ENCODE measurements at regions not wholly inside any gene's neighbourhood (a gene's known extent, or its start where the extent isn't known, plus 50 kb on each side); places are given as distances from the start of the nearest gene placed in this dataset.
"Not testable (repeated sequence)": the region's sequence is repeated elsewhere in the genome, so short reads cannot be mapped to it uniquely, and the experiment has no call there.

- ChIA-PET POLR2A (no interaction called here), CTCF (no interaction called here)
- Histone ChIP-seq H3K27ac (ENCODE audit: insufficient read depth in 1 of 2, low read depth in 1 of 2, low read length in 2 of 2, poor library complexity in 1 of 2, severe bottlenecking in 2 of 2) (no peak overlapping the region), H3K36me3 (ENCODE audit: control insufficient read depth in 4 of 4, insufficient read depth in 4 of 4, low read length in 3 of 4) (no peaks in the 10 kb centered on the region), H3K27me3 (replicated peaks in 2 of 5; ENCODE audit: control insufficient read depth in 4 of 5, insufficient read depth in 5 of 5, low read length in 4 of 5) (peaks cover 0 to 7% (median 0%) of the 10 kb centered on the region in 5 experiments), H3K9me3 (ENCODE audit: control extremely low read depth in 1 of 5, control insufficient read depth in 4 of 5, insufficient read depth in 2 of 5, low read depth in 1 of 5, low read length in 4 of 5) (peaks cover 1 to 14% (median 12%) of the 10 kb centered on the region in 5 experiments), H3K4me3 (ENCODE audit: control insufficient read depth in 1 of 7, extremely low read depth in 1 of 7, insufficient read depth in 4 of 7, low read depth in 2 of 7, low read length in 6 of 7) (no peak overlapping the region), H3K4me1 (ENCODE audit: control extremely low read depth in 1 of 4, control insufficient read depth in 4 of 4, insufficient read depth in 4 of 4, low read length in 3 of 4) (no peaks in the 10 kb centered on the region)
- 99% methylated on average over 6 of the region's 8 CpGs for WGBS (ENCODE audit: insufficient coverage)
- no peak for DNase-seq
These were observed 75.6 kb upstream of the SPRY4 start for GRCh38 chr5:142400415-142400814.

GRCh38 chr5:142399891-142400290 lies 75.1 kb upstream of the SPRY4 start:
- ChIA-PET POLR2A (no interaction called here), CTCF (interaction anchor here (0.6 kb wide), 1 partner anchor 56 kb away, joined by 3 read pairs; no protein-coding TSS in a partner anchor)
- DNase-seq, result no peak
- Histone ChIP-seq H3K4me3 (ENCODE audit: control insufficient read depth in 1 of 7, extremely low read depth in 1 of 7, insufficient read depth in 4 of 7, low read depth in 2 of 7, low read length in 6 of 7) (no peak overlapping the region), H3K4me1 (ENCODE audit: control extremely low read depth in 1 of 4, control insufficient read depth in 4 of 4, insufficient read depth in 4 of 4, low read length in 3 of 4) (no peaks in the 10 kb centered on the region), H3K27ac (ENCODE audit: insufficient read depth in 1 of 2, low read depth in 1 of 2, low read length in 2 of 2, poor library complexity in 1 of 2, severe bottlenecking in 2 of 2) (no peak overlapping the region), H3K9me3 (ENCODE audit: control extremely low read depth in 1 of 5, control insufficient read depth in 4 of 5, insufficient read depth in 2 of 5, low read depth in 1 of 5, low read length in 4 of 5) (peaks cover 1 to 14% (median 12%) of the 10 kb centered on the region in 5 experiments), H3K27me3 (replicated peaks in 2 of 5; ENCODE audit: control insufficient read depth in 4 of 5, insufficient read depth in 5 of 5, low read length in 4 of 5) (peaks cover 0 to 7% (median 0%) of the 10 kb centered on the region in 5 experiments), H3K36me3 (ENCODE audit: control insufficient read depth in 4 of 4, insufficient read depth in 4 of 4, low read length in 3 of 4) (no peaks in the 10 kb centered on the region)
- WGBS (ENCODE audit: insufficient coverage), result 100% methylated on average over 2 of the region's 2 CpGs

- Histone ChIP-seq H3K4me3 (ENCODE audit: control insufficient read depth in 1 of 7, extremely low read depth in 1 of 7, insufficient read depth in 4 of 7, low read depth in 2 of 7, low read length in 6 of 7) (no peak overlapping the region), H3K4me1 (ENCODE audit: control extremely low read depth in 1 of 4, control insufficient read depth in 4 of 4, insufficient read depth in 4 of 4, low read length in 3 of 4) (no peaks in the 10 kb centered on the region), H3K36me3 (ENCODE audit: control insufficient read depth in 4 of 4, insufficient read depth in 4 of 4, low read length in 3 of 4) (no peaks in the 10 kb centered on the region), H3K9me3 (ENCODE audit: control extremely low read depth in 1 of 5, control insufficient read depth in 4 of 5, insufficient read depth in 2 of 5, low read depth in 1 of 5, low read length in 4 of 5) (peaks cover 1 to 14% (median 12%) of the 10 kb centered on the region in 5 experiments), H3K27ac (ENCODE audit: insufficient read depth in 1 of 2, low read depth in 1 of 2, low read length in 2 of 2, poor library complexity in 1 of 2, severe bottlenecking in 2 of 2) (no peak overlapping the region), H3K27me3 (replicated peaks in 2 of 5; ENCODE audit: control insufficient read depth in 4 of 5, insufficient read depth in 5 of 5, low read length in 4 of 5) (no peaks in the 10 kb centered on the region)
- no peak for DNase-seq
- CTCF ChIA-PET, result no interaction called here
- POLR2A ChIA-PET, result no interaction called here
- 100% methylated on average over 2 of the region's 3 CpGs for WGBS (ENCODE audit: insufficient coverage)
These were observed 73.9 kb upstream of the SPRY4 start for GRCh38 chr5:142398730-142399055.

- 100% methylated on average over 5 of the region's 13 CpGs for WGBS (ENCODE audit: insufficient coverage)
- peaks cover 1 to 14% (median 12%) of the 10 kb centered on the region in 5 experiments for H3K9me3 ChIP-seq (ENCODE audit: control extremely low read depth in 1 of 5, control insufficient read depth in 4 of 5, insufficient read depth in 2 of 5, low read depth in 1 of 5, low read length in 4 of 5)
- H3K27ac ChIP-seq (ENCODE audit: insufficient read depth in 1 of 2, low read depth in 1 of 2, low read length in 2 of 2, poor library complexity in 1 of 2, severe bottlenecking in 2 of 2); DNase-seq; H3K27me3 ChIP-seq (replicated peaks in 2 of 5; ENCODE audit: control insufficient read depth in 4 of 5, insufficient read depth in 5 of 5, low read length in 4 of 5); POLR2A ChIA-PET; H3K36me3 ChIP-seq (ENCODE audit: control insufficient read depth in 4 of 4, insufficient read depth in 4 of 4, low read length in 3 of 4); H3K4me1 ChIP-seq (ENCODE audit: control extremely low read depth in 1 of 4, control insufficient read depth in 4 of 4, insufficient read depth in 4 of 4, low read length in 3 of 4); H3K4me3 ChIP-seq (ENCODE audit: control insufficient read depth in 1 of 7, extremely low read depth in 1 of 7, insufficient read depth in 4 of 7, low read depth in 2 of 7, low read length in 6 of 7): not testable (repeated sequence)
- CTCF ChIA-PET, result interaction anchor here (1.6 kb wide), 1 partner anchor 8 kb away, joined by 4 read pairs; no protein-coding TSS in a partner anchor
These were observed 73.3 kb upstream of the SPRY4 start for GRCh38 chr5:142398011-142398729.

GRCh38 chr5:142397178-142397577 lies 72.4 kb upstream of the SPRY4 start:
- POLR2A ChIA-PET, result no interaction called here
- Histone ChIP-seq H3K4me3 (ENCODE audit: control insufficient read depth in 1 of 7, extremely low read depth in 1 of 7, insufficient read depth in 4 of 7, low read depth in 2 of 7, low read length in 6 of 7) (no peak overlapping the region), H3K4me1 (ENCODE audit: control extremely low read depth in 1 of 4, control insufficient read depth in 4 of 4, insufficient read depth in 4 of 4, low read length in 3 of 4) (no peaks in the 10 kb centered on the region), H3K27me3 (replicated peaks in 2 of 5; ENCODE audit: control insufficient read depth in 4 of 5, insufficient read depth in 5 of 5, low read length in 4 of 5) (no peaks in the 10 kb centered on the region), H3K27ac (ENCODE audit: insufficient read depth in 1 of 2, low read depth in 1 of 2, low read length in 2 of 2, poor library complexity in 1 of 2, severe bottlenecking in 2 of 2) (no peak overlapping the region), H3K9me3 (ENCODE audit: control extremely low read depth in 1 of 5, control insufficient read depth in 4 of 5, insufficient read depth in 2 of 5, low read depth in 1 of 5, low read length in 4 of 5) (peaks cover 1 to 14% (median 12%) of the 10 kb centered on the region in 5 experiments), H3K36me3 (ENCODE audit: control insufficient read depth in 4 of 4, insufficient read depth in 4 of 4, low read length in 3 of 4) (no peaks in the 10 kb centered on the region)
- DNase-seq, result no peak
- CTCF ChIA-PET, result interaction anchor here (1.6 kb wide), 1 partner anchor 9 kb away, joined by 4 read pairs; no protein-coding TSS in a partner anchor
- WGBS (ENCODE audit: insufficient coverage), result 100% methylated on average over 3 of the region's 3 CpGs

GRCh38 chr5:142396436-142397038 lies 71.7 kb upstream of the SPRY4 start:
- peaks cover 0 to 2% (median 0%) of the 10 kb centered on the region in 4 experiments for H3K4me1 ChIP-seq (ENCODE audit: control extremely low read depth in 1 of 4, control insufficient read depth in 4 of 4, insufficient read depth in 4 of 4, low read length in 3 of 4)
- DNase-seq, result no peak
- no peaks in the 10 kb centered on the region for H3K36me3 ChIP-seq (ENCODE audit: control insufficient read depth in 4 of 4, insufficient read depth in 4 of 4, low read length in 3 of 4)
- peaks cover 1 to 14% (median 12%) of the 10 kb centered on the region in 5 experiments for H3K9me3 ChIP-seq (ENCODE audit: control extremely low read depth in 1 of 5, control insufficient read depth in 4 of 5, insufficient read depth in 2 of 5, low read depth in 1 of 5, low read length in 4 of 5)
- no peak overlapping the region for H3K4me3 ChIP-seq (ENCODE audit: control insufficient read depth in 1 of 7, extremely low read depth in 1 of 7, insufficient read depth in 4 of 7, low read depth in 2 of 7, low read length in 6 of 7)
- 100% methylated on average over 2 of the region's 2 CpGs for WGBS (ENCODE audit: insufficient coverage)
- ChIA-PET CTCF (interaction anchor here (1.6 kb wide), 1 partner anchor 10 kb away, joined by 4 read pairs; no protein-coding TSS in a partner anchor), POLR2A (no interaction called here)
- no peaks in the 10 kb centered on the region for H3K27me3 ChIP-seq (replicated peaks in 2 of 5; ENCODE audit: control insufficient read depth in 4 of 5, insufficient read depth in 5 of 5, low read length in 4 of 5)
- no peak overlapping the region for H3K27ac ChIP-seq (ENCODE audit: insufficient read depth in 1 of 2, low read depth in 1 of 2, low read length in 2 of 2, poor library complexity in 1 of 2, severe bottlenecking in 2 of 2)

- WGBS (ENCODE audit: insufficient coverage), result 76% methylated on average over 3 of the region's 4 CpGs
- CTCF ChIA-PET, result no interaction called here
These were observed 70.5 kb upstream of the SPRY4 start for GRCh38 chr5:142395334-142395733.

More at GRCh38 chr5:142395334-142395733, 70.5 kb upstream of the SPRY4 start:
- Histone ChIP-seq H3K36me3 (ENCODE audit: control insufficient read depth in 4 of 4, insufficient read depth in 4 of 4, low read length in 3 of 4) (no peaks in the 10 kb centered on the region), H3K4me3 (ENCODE audit: control insufficient read depth in 1 of 7, extremely low read depth in 1 of 7, insufficient read depth in 4 of 7, low read depth in 2 of 7, low read length in 6 of 7) (no peak overlapping the region), H3K9me3 (ENCODE audit: control extremely low read depth in 1 of 5, control insufficient read depth in 4 of 5, insufficient read depth in 2 of 5, low read depth in 1 of 5, low read length in 4 of 5) (peaks cover 1 to 14% (median 12%) of the 10 kb centered on the region in 5 experiments), H3K4me1 (ENCODE audit: control extremely low read depth in 1 of 4, control insufficient read depth in 4 of 4, insufficient read depth in 4 of 4, low read length in 3 of 4) (peaks cover 3 to 14% (median 6%) of the 10 kb centered on the region in 4 experiments), H3K27ac (ENCODE audit: insufficient read depth in 1 of 2, low read depth in 1 of 2, low read length in 2 of 2, poor library complexity in 1 of 2, severe bottlenecking in 2 of 2) (no peak overlapping the region), H3K27me3 (replicated peaks in 2 of 5; ENCODE audit: control insufficient read depth in 4 of 5, insufficient read depth in 5 of 5, low read length in 4 of 5) (no peaks in the 10 kb centered on the region)
- no peak for DNase-seq
- POLR2A ChIA-PET, result no interaction called here
